Right lung (tissue), 2 donors: ENCODE measurements at regions not wholly inside any gene's neighbourhood (a gene's known extent, or its start where the extent isn't known, plus 50 kb on each side); places are given as distances from the start of the nearest gene placed in this dataset.
A peak's percentile ranks its signal among the peaks of the same experiment; 100 is the strongest.

ENCODE experiments used
- DNase-seq, 2 donors: peaks; one replicate each; pipeline ENCODE4 v3.0.0-alpha.2; 2013

GRCh38 chr7:114856625-114857024, 65.3 kb upstream of the MDFIC start:
- no peak for DNase-seq

GRCh38 chr7:114857605-114858004, 64.3 kb upstream of the MDFIC start:
- DNase-seq = no peak

- no peak for DNase-seq
Measured at GRCh38 chr7:114859477-114859876, 62.4 kb upstream of the MDFIC start.

GRCh38 chr7:114860206-114860605, 61.7 kb upstream of the MDFIC start:
- DNase-seq = no peak

- DNase-seq = no peak
Measured at GRCh38 chr7:114862406-114862805, 59.5 kb upstream of the MDFIC start.

GRCh38 chr7:114864278-114864677, 57.6 kb upstream of the MDFIC start:
- DNase-seq = no peak

- DNase-seq = peak; percentile 6 to 32
Measured at GRCh38 chr7:114865564-114865963, 56.3 kb upstream of the MDFIC start.
